ENCODE measurements at regions not wholly inside any gene's neighbourhood (a gene's known extent, or its start where the extent isn't known, plus 50 kb on each side); places are given as distances from the start of the nearest gene placed in this dataset.

DNA sequence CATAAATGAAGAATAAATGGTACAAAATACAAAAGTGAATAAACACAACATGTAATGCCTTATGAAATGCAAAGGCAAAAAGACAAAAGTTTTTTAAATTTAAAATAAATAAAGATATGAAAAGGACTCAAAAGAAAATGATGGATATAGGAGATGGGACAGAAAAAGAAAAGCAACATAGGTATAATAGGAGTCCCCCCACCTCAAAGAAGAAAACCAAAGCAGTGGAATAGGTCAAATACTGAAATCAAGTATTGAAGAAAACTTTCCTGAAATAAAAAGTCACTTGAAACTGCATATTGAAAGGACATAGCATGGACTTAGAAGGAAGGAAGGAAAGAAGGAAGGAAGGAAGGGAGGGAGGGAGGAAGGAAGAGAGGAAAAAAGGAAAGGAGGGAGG is 110.0 kb upstream of the FAM204A start:
- H3K9me3 Mint-ChIP-seq (ENCODE audit: low read depth, unreplicated experiment), result no peaks in the 10 kb centered on the region
- intact Hi-C loops (cut with micrococcal nuclease; ENCODE audit: unreplicated experiment), result no loop called here
- CTCF ChIA-PET, result no interaction called here
- BruUV-seq (replicated peaks), result no TSS peak
- no peak overlapping the region for H3K27ac Mint-ChIP-seq (ENCODE audit: unreplicated experiment)
- no peak for DNase-seq
- peaks cover 75% of the 10 kb centered on the region for H3K27me3 Mint-ChIP-seq (ENCODE audit: unreplicated experiment)
- H3K4me3 Mint-ChIP-seq (ENCODE audit: low read depth, unreplicated experiment), result no peak overlapping the region
- TF ChIP-seq, protein P1, sequence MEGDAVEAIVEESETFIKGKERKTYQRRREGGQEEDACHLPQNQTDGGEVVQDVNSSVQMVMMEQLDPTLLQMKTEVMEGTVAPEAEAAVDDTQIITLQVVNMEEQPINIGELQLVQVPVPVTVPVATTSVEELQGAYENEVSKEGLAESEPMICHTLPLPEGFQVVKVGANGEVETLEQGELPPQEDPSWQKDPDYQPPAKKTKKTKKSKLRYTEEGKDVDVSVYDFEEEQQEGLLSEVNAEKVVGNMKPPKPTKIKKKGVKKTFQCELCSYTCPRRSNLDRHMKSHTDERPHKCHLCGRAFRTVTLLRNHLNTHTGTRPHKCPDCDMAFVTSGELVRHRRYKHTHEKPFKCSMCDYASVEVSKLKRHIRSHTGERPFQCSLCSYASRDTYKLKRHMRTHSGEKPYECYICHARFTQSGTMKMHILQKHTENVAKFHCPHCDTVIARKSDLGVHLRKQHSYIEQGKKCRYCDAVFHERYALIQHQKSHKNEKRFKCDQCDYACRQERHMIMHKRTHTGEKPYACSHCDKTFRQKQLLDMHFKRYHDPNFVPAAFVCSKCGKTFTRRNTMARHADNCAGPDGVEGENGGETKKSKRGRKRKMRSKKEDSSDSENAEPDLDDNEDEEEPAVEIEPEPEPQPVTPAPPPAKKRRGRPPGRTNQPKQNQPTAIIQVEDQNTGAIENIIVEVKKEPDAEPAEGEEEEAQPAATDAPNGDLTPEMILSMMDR (IDR thresholded peaks at IDR 0.05; ENCODE audit: unreplicated experiment), result no peak
- no peaks in the 10 kb centered on the region for H3K36me3 Mint-ChIP-seq (ENCODE audit: insufficient read depth, unreplicated experiment)
- no peaks in the 10 kb centered on the region for H3K4me1 Mint-ChIP-seq (ENCODE audit: low read depth, unreplicated experiment)

DNA sequence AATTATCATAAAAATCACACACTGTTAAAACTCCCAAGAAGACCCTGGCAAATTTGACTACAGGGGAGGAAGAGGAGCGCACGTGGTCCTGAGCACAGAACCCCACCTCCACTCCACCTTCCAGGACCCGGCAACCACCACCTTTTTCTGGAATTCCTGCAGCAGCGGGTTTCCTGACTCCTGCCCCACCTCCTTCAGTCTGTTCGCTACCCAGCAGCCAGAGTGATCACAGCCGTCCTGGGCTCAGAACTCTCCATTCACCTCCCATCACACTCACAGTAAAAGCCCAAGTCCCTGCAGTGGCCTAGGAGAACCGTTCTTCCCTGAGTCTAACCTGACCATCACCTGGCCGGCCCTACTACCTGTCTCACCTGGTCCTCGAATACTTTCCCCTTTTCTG is 107.4 kb upstream of the FAM204A start:
- H3K36me3 Mint-ChIP-seq (ENCODE audit: insufficient read depth, unreplicated experiment), result no peaks in the 10 kb centered on the region
- H3K4me3 Mint-ChIP-seq (ENCODE audit: low read depth, unreplicated experiment), result no peak overlapping the region
- no peak for DNase-seq
- H3K9me3 Mint-ChIP-seq (ENCODE audit: low read depth, unreplicated experiment), result no peaks in the 10 kb centered on the region
- TF ChIP-seq, protein P1 (IDR thresholded peaks at IDR 0.05; ENCODE audit: unreplicated experiment), result no peak
- CTCF ChIA-PET, result no interaction called here
- no TSS peak for BruUV-seq (replicated peaks)
- peaks cover 54% of the 10 kb centered on the region for H3K27me3 Mint-ChIP-seq (ENCODE audit: unreplicated experiment)
- H3K4me1 Mint-ChIP-seq (ENCODE audit: low read depth, unreplicated experiment), result no peaks in the 10 kb centered on the region
- intact Hi-C loops (cut with micrococcal nuclease; ENCODE audit: unreplicated experiment), result no loop called here
- H3K27ac Mint-ChIP-seq (ENCODE audit: unreplicated experiment), result no peak overlapping the region

DNA sequence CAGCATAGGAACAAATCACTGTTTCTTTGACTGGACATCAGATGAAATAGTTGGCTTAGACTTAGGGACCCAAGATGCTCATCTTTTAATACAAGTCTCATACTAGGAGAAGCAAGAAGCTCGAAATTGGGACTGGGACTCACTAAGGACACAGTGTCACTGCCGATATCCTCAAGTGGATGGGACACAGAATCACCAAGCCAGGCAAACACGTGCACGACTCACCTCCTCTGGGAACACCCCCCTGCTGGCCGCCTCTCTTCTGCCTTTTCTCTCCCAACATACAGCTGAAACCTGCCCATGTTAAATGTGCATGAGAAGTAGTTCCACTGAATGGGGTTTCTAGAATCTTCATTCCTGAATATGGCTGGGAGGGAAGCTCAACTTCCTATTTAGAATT is 106.6 kb upstream of the FAM204A start:
- Mint-ChIP-seq H3K27me3 (ENCODE audit: unreplicated experiment) (peaks cover 54% of the 10 kb centered on the region), H3K27ac (ENCODE audit: unreplicated experiment) (no peak overlapping the region), H3K4me3 (ENCODE audit: low read depth, unreplicated experiment) (no peak overlapping the region), H3K4me1 (ENCODE audit: low read depth, unreplicated experiment) (no peaks in the 10 kb centered on the region), H3K36me3 (ENCODE audit: insufficient read depth, unreplicated experiment) (no peaks in the 10 kb centered on the region), H3K9me3 (ENCODE audit: low read depth, unreplicated experiment) (no peaks in the 10 kb centered on the region)
- CTCF ChIA-PET, result no interaction called here
- DNase-seq, result no peak
- intact Hi-C loops (cut with micrococcal nuclease; ENCODE audit: unreplicated experiment), result no loop called here
- TF ChIP-seq, protein P1 (IDR thresholded peaks at IDR 0.05; ENCODE audit: unreplicated experiment), result no peak
- no TSS peak for BruUV-seq (replicated peaks)

DNA sequence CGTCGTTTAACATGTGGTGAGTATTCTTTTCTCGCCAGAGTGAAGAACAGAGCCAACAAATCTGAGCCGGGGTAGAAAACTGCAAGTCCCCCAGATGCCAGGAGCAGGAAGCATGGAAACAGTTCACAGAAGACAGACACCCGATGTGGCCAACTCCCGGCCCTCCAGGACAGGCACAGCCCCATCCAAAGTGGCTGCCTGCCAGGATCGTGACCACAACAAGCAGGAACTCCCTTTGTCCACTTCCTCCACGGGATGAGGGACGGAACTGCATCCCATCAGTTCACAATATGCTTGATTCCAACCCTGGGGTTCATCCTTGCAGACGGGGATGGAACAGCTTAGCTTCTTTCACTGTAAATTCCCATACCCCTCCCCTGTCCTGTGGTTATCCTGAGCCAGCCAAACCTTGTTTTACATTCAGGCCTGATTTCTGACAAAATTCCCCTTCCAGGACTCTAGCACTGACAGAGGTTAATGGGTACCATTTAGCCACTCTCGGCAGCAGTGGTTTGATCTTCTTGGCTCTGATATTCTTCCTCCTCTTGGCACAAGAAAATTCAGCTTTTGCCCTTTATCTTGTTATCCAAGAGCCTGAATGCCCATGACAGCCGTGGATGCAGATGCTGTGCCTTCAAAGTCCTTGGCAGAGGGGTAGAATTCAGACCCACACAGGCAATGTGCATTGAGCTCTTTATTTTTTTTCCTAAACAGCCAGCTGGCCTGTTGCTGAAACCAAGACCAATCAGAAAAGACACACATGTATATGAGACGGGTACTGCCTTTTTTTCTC is 105.5 kb upstream of the FAM204A start:
- no TSS peak for BruUV-seq (replicated peaks)
- peaks cover 53% of the 10 kb centered on the region for H3K27me3 Mint-ChIP-seq (ENCODE audit: unreplicated experiment)
- TF ChIP-seq, protein P1 (IDR thresholded peaks at IDR 0.05; ENCODE audit: unreplicated experiment), result no peak
- H3K4me3 Mint-ChIP-seq (ENCODE audit: low read depth, unreplicated experiment), result no peak overlapping the region
- no peak for DNase-seq
- CTCF ChIA-PET, result no interaction called here
- no peaks in the 10 kb centered on the region for H3K4me1 Mint-ChIP-seq (ENCODE audit: low read depth, unreplicated experiment)
- intact Hi-C loops (cut with micrococcal nuclease; ENCODE audit: unreplicated experiment), result no loop called here
- H3K9me3 Mint-ChIP-seq (ENCODE audit: low read depth, unreplicated experiment), result no peaks in the 10 kb centered on the region
- no peak overlapping the region for H3K27ac Mint-ChIP-seq (ENCODE audit: unreplicated experiment)
- H3K36me3 Mint-ChIP-seq (ENCODE audit: insufficient read depth, unreplicated experiment), result no peaks in the 10 kb centered on the region

Data from Calu3 (cell line).